ENCODE measurements at regions not wholly inside any gene's neighbourhood (a gene's known extent, or its start where the extent isn't known, plus 50 kb on each side); places are given as distances from the start of the nearest gene placed in this dataset.

GRCh38 chr12:30850684-30851083 is 75.9 kb upstream of the TSPAN11 start:
- Histone ChIP-seq H3K4me3 (no peak overlapping the region), H3K9me3 (no peaks in the 10 kb centered on the region), H3K4me1 (peaks cover 0 to 3% (median 0%) of the 10 kb centered on the region in 3 donors), H3K27me3 (no peaks in the 10 kb centered on the region), H3K36me3 (no peaks in the 10 kb centered on the region), H3K27ac (peak overlapping the region in 1 of 4 donors; percentile 82)
- intact Hi-C loops (cut with DNase I) = no loop called here
- ATAC-seq = no peak
- 24 to 27% methylated on average over 8 of the region's 8 CpGs for WGBS, 2 donors
- no peak for TF ChIP-seq CTCF (IDR thresholded peaks at IDR 0.05)
- FAIRE-seq = no peak
- DNase-seq = no peak

- no peaks in the 10 kb centered on the region for H3K9me3 ChIP-seq
- intact Hi-C loops (cut with DNase I) = loop anchor here in 1 of 3 donors (10.0 kb wide), 1 partner anchor 398 kb away; no protein-coding TSS in a partner anchor
- H3K27me3 ChIP-seq = no peaks in the 10 kb centered on the region
- WGBS, 2 donors = 30 to 32% methylated on average over 3 of the region's 3 CpGs
- no peak overlapping the region for H3K4me3 ChIP-seq
- TF ChIP-seq CTCF (IDR thresholded peaks at IDR 0.05) = peak in 3 of 4 donors; percentile 12 to 44 (median 36)
- H3K4me1 ChIP-seq = peaks cover 0 to 3% (median 0%) of the 10 kb centered on the region in 3 donors
- ATAC-seq (no peak), FAIRE-seq (no peak), DNase-seq (no peak)
- H3K36me3 ChIP-seq = no peaks in the 10 kb centered on the region
- H3K27ac ChIP-seq = no peak overlapping the region
Observed at GRCh38 chr12:30847259-30847658, 79.3 kb upstream of the TSPAN11 start.

DNA sequence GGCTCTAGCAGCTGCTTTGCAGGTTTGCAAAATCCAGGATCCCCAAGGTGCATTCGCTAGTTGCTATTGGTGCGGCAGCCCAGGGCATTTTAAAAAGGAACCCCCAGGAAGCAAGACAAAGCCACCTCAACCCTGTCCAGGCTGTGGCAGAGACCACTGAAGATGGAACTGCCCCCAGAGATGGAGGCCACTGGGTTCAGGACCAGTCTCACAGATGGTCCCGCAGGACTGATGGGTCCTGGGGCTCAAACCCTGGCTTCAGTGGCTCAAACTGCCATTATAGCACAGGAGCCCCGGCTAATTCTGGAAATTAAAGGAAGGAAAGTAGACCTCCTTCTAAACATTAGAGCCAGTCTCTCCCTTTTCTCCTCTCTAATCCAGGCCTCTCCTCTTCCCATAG is 79.8 kb upstream of the TSPAN11 start:
- intact Hi-C loops (cut with DNase I) = loop anchor here in 1 of 3 donors (10.0 kb wide), 1 partner anchor 398 kb away; no protein-coding TSS in a partner anchor
- WGBS, 2 donors = 79 to 82% methylated on average over 4 of the region's 4 CpGs

DNA sequence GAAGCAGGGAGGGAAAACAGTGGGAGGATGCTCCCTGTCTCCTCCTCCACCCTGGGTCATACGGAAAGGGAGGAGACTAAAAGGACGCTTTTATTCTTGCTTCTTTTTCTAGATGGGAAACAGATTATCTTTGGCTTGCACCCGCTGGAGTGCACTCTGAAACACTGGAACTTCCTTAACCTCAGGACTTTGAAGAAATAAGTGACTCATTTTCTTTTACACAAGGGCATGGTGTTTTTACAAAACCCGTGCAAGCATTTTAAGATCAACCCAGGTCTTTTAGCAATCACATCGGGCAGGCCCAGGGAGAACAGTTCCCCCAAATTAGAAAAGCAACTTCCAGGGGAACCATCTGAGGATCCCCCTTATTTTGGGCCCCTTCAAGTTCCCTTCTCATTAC is 80.9 kb upstream of the TSPAN11 start:
- no peaks in the 10 kb centered on the region for H3K27me3 ChIP-seq
- no peaks in the 10 kb centered on the region for H3K4me1 ChIP-seq
- no peaks in the 10 kb centered on the region for H3K36me3 ChIP-seq
- intact Hi-C loops (cut with DNase I) = loop anchor here in 1 of 3 donors (10.0 kb wide), 1 partner anchor 399 kb away; no protein-coding TSS in a partner anchor
- H3K4me3 ChIP-seq = no peak overlapping the region
- no peak for ATAC-seq
- no peak for TF ChIP-seq CTCF (IDR thresholded peaks at IDR 0.05)
- no peak for FAIRE-seq
- H3K9me3 ChIP-seq = no peaks in the 10 kb centered on the region
- H3K27ac ChIP-seq = no peak overlapping the region
- DNase-seq = no peak
- 72 to 77% methylated on average over 5 of the region's 5 CpGs for WGBS, 2 donors

More for the DNA sequence above, 79.8 kb upstream of the TSPAN11 start:
- no peaks in the 10 kb centered on the region for H3K27me3 ChIP-seq
- DNase-seq = no peak
- H3K9me3 ChIP-seq = no peaks in the 10 kb centered on the region
- H3K4me3 ChIP-seq = no peak overlapping the region
- H3K36me3 ChIP-seq = no peaks in the 10 kb centered on the region
- peaks cover 0 to 2% (median 0%) of the 10 kb centered on the region in 3 donors for H3K4me1 ChIP-seq
- no peak for ATAC-seq
- TF ChIP-seq CTCF (IDR thresholded peaks at IDR 0.05) = no peak
- no peak overlapping the region for H3K27ac ChIP-seq
- FAIRE-seq = no peak

DNA sequence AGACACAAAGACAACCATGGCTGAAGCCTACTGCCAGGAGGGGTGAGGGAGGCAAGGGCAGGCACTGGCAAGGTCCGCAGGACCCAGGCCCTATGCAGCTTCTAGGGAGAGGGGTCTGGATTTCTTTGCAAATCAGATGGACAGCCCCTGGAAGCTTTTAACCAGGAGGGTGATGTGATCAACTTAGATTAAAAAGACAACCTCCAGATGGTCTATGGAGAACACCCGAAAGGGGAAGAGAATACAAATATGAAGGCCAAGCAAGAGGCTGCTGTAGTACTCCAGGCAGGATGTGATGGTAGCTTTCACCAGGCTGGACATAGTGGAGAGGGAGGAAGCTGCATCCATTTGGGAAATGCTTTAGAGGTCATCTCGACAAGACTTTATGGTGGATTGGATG is 83.3 kb upstream of the TSPAN11 start:
- no peak for ATAC-seq
- Histone ChIP-seq H3K27me3 (no peaks in the 10 kb centered on the region), H3K9me3 (no peaks in the 10 kb centered on the region), H3K4me1 (no peaks in the 10 kb centered on the region), H3K27ac (no peak overlapping the region), H3K4me3 (no peak overlapping the region), H3K36me3 (no peaks in the 10 kb centered on the region)
- DNase-seq = no peak
- no peak for FAIRE-seq
- TF ChIP-seq CTCF (IDR thresholded peaks at IDR 0.05) = no peak
- intact Hi-C loops (cut with DNase I) = loop anchor here in 1 of 3 donors (10.0 kb wide), 1 partner anchor 402 kb away; no protein-coding TSS in a partner anchor
- WGBS, 2 donors = 69 to 92% methylated on average over 3 of the region's 3 CpGs

Data from pancreas (tissue), 10 donors.